SK-N-SH (cell line): ENCODE measurements at regions not wholly inside any gene's neighbourhood (a gene's known extent, or its start where the extent isn't known, plus 50 kb on each side); places are given as distances from the start of the nearest gene placed in this dataset.

Source experiments
- CTCF ChIA-PET: fragments of 300-600, 350-600 bp; formaldehyde crosslinking; extraction: SDS; loops from one replicate; lab custom pipeline; 2021; lab: Yijun Ruan, JAX
- POLR2A ChIA-PET: fragments of 350-600 bp; sonication (Branson Sonifier 250); formaldehyde crosslinking; extraction: SDS; loops from one replicate; lab custom pipeline; 2020; ENCODE audit warnings: antibody characterized with exemption, inconsistent platforms; lab: Yijun Ruan, JAX
- DNase-seq: peaks from one replicate; pipeline ENCODE4 v3.0.0; 2012
- H2AFZ ChIP-seq: fragments of 200-600 bp; sonication (generic); 2 replicates; pipeline ENCODE4 v1.8.1; 2016; ENCODE audit warnings: antibody characterized with exemption, mild to moderate bottlenecking, low read depth
- H3F3A ChIP-seq: fragments of 200-600 bp; sonication (generic); replicated peaks from 2 replicates; pipeline ENCODE3; 2016; ENCODE audit warnings: antibody characterized with exemption, mild to moderate bottlenecking; ENCODE audit not compliant: insufficient read depth
- H3K27ac ChIP-seq, 2 experiments: fragments of 200-500 bp in 1 of 2; fragments of 200-600 bp in 1 of 2; sonication (Bioruptor generic) in 1 of 2; sonication (generic), shearing (Covaris generic) in 1 of 2; 2 replicates each; pipeline versions ENCODE4 v1.5.1 to v1.6.1; 2014 to 2016; ENCODE audit warnings: low read depth in 2 of 2, inconsistent platforms in 1 of 2, low read length in 1 of 2, mild to moderate bottlenecking in 1 of 2, mixed read lengths in 1 of 2
- H3K27me3 ChIP-seq: fragments of 200-600 bp; sonication (generic), shearing (Covaris generic); 2 replicates; pipeline ENCODE4 v1.6.1; 2016; ENCODE audit warnings: mixed run types; ENCODE audit not compliant: insufficient read depth
- H3K36me3 ChIP-seq, 2 experiments: fragments of 200-500 bp in 1 of 2; fragments of 200-600 bp in 1 of 2; sonication (Bioruptor generic) in 1 of 2; sonication (generic) in 1 of 2; replicated peaks in 1 of 2; 2 replicates each; pipeline versions ENCODE3 to v1.5.1; 2014 to 2016; ENCODE audit warnings: low read length in 1 of 2, mild to moderate bottlenecking in 1 of 2; ENCODE audit not compliant: insufficient read depth in 2 of 2, control insufficient read depth in 1 of 2
- H3K4me1 ChIP-seq, 2 experiments: fragments of 200-500 bp in 1 of 2; fragments of 200-600 bp in 1 of 2; sonication (Bioruptor generic) in 1 of 2; sonication (generic), shearing (Covaris generic) in 1 of 2; 2 replicates each; pipeline versions ENCODE4 v1.5.1 to v1.6.1; 2014 to 2016; ENCODE audit warnings: low read depth in 1 of 2, low read length in 1 of 2, mixed run types in 1 of 2; ENCODE audit not compliant: insufficient read depth in 2 of 2, control insufficient read depth in 1 of 2
- H3K4me2 ChIP-seq: fragments of 200-600 bp; sonication (generic), shearing (Covaris generic); 2 replicates; pipeline ENCODE4 v1.6.1; 2017; ENCODE audit warnings: mixed run types
- H3K4me3 ChIP-seq, 2 experiments: fragments of 200-500 bp in 1 of 2; fragments of 200-600 bp in 1 of 2; sonication (Bioruptor generic) in 1 of 2; sonication (generic), shearing (Covaris generic) in 1 of 2; 2 replicates each; pipeline versions ENCODE4 v1.5.1 to v1.8.1; 2014 to 2016; ENCODE audit warnings: low read depth in 2 of 2, inconsistent platforms in 1 of 2, low read length in 1 of 2, mild to moderate bottlenecking in 1 of 2, mixed read lengths in 1 of 2, moderate library complexity in 1 of 2
- H3K79me2 ChIP-seq: fragments of 200-600 bp; sonication (generic); 2 replicates; pipeline ENCODE4 v1.8.1; 2017; ENCODE audit warnings: mild to moderate bottlenecking; ENCODE audit not compliant: insufficient read depth
- H3K9ac ChIP-seq: fragments of 200-600 bp; sonication (generic); 2 replicates; pipeline ENCODE4 v1.6.1; 2017; ENCODE audit warnings: mixed run types
- H3K9me2 ChIP-seq: fragments of 200-600 bp; sonication (generic); 2 replicates; pipeline ENCODE4 v1.6.1; 2017; ENCODE audit warnings: mixed run types
- H3K9me3 ChIP-seq: fragments of 200-600 bp; sonication (generic); 2 replicates; pipeline ENCODE4 v1.6.1; 2017; ENCODE audit warnings: mixed run types, mild to moderate bottlenecking, moderate library complexity
- H4K20me1 ChIP-seq: fragments of 200-600 bp; sonication (generic); 2 replicates; pipeline ENCODE4 v1.6.1; 2017; ENCODE audit warnings: mild to moderate bottlenecking, mixed run types; ENCODE audit not compliant: insufficient read depth
- CHD2 ChIP-seq: fragments of 150-350 bp; IDR thresholded peaks from 2 replicates; pipeline ENCODE4 v1.6.1; 2018; ENCODE audit warnings: low read length; ENCODE audit not compliant: partially characterized antibody
- CTCF ChIP-seq: fragments of 200-600 bp; sonication (generic); IDR thresholded peaks from 2 replicates; pipeline ENCODE4 v1.6.1; 2017; ENCODE audit warnings: antibody characterized with exemption, mild to moderate bottlenecking, moderate library complexity
- FOSL2 ChIP-seq: IDR thresholded peaks from 2 replicates; pipeline ENCODE4 v1.4.0; 2012; ENCODE audit warnings: low read depth, mild to moderate bottlenecking, moderate library complexity, borderline replicate concordance
- FOXM1 ChIP-seq: IDR thresholded peaks from 2 replicates; pipeline ENCODE4 v1.4.0; 2012; ENCODE audit warnings: low read depth, mild to moderate bottlenecking
- GABPA ChIP-seq: IDR thresholded peaks from 2 replicates; pipeline ENCODE4 v1.4.0; 2012; ENCODE audit warnings: low read depth, mild to moderate bottlenecking
- IRF3 ChIP-seq: fragments of 150-350 bp; IDR thresholded peaks from 2 replicates; pipeline ENCODE4 v1.6.1; 2016; ENCODE audit warnings: mild to moderate bottlenecking, low read depth, low read length
- JUND ChIP-seq: IDR thresholded peaks from 2 replicates; pipeline ENCODE4 v1.4.0; 2012
- NFIC ChIP-seq: IDR thresholded peaks from 2 replicates; pipeline ENCODE4 v1.4.0; 2012; ENCODE audit warnings: borderline replicate concordance
- PBX3 ChIP-seq: IDR thresholded peaks from 2 replicates; pipeline ENCODE4; 2012
- RAD21 ChIP-seq: IDR thresholded peaks from 2 replicates; pipeline ENCODE4 v1.6.1; 2012; ENCODE audit warnings: mild to moderate bottlenecking, low read length
- RFX5 ChIP-seq: IDR thresholded peaks from 2 replicates; pipeline ENCODE4 v1.6.1; 2012; ENCODE audit warnings: mild to moderate bottlenecking, improper control_type of control experiment, low read length
- SMC3 ChIP-seq: IDR thresholded peaks from 2 replicates; pipeline ENCODE4 v1.6.1; 2012; ENCODE audit warnings: low read depth, low read length, improper control_type of control experiment
- TEAD4 ChIP-seq: IDR thresholded peaks from 2 replicates; pipeline ENCODE4 v1.4.0; 2012; ENCODE audit warnings: mild to moderate bottlenecking, borderline replicate concordance; ENCODE audit not compliant: insufficient read depth
- USF1 ChIP-seq: IDR thresholded peaks from 2 replicates; pipeline ENCODE4 v1.4.0; 2012; ENCODE audit warnings: low read depth, borderline replicate concordance
- USF2 ChIP-seq: fragments of 150-350 bp; IDR thresholded peaks from 2 replicates; pipeline ENCODE4 v1.6.1; 2017; ENCODE audit warnings: antibody characterized with exemption, low read length, low read depth, borderline replicate concordance
- ZBTB33 ChIP-seq: IDR thresholded peaks from 2 replicates; pipeline ENCODE4 v1.4.0; 2012; ENCODE audit warnings: low read depth, borderline replicate concordance
- WGBS: methylation state at CpG from one replicate; pipeline ENCODE4 v1.1.6; 2017; ENCODE audit warnings: low lambda C conversion rate; 5-methylcytosine and 5-hydroxymethylcytosine counted together

GRCh38 chr12:125890366-125890905 lies 825.2 kb downstream of the AACS start:
- no peak overlapping the region for H2AFZ ChIP-seq
- CTCF ChIA-PET: no interaction called here

GRCh38 chr12:125890971-125891370 lies 825.7 kb downstream of the AACS start:
- POLR2A ChIA-PET: no interaction called here
- no peak overlapping the region for H3K4me3 ChIP-seq
- 24% methylated on average over 5 of the region's 5 CpGs for WGBS
- H3K9me2 ChIP-seq: no peaks in the 10 kb centered on the region
- H4K20me1 ChIP-seq: no peaks in the 10 kb centered on the region
- H3K36me3 ChIP-seq: no peaks in the 10 kb centered on the region
- H3K27ac ChIP-seq: no peak overlapping the region
- no peak overlapping the region for H3K9ac ChIP-seq
- no peaks in the 10 kb centered on the region for H3K9me3 ChIP-seq
- no peak for DNase-seq
- H3K4me1 ChIP-seq: no peaks in the 10 kb centered on the region
- no peaks in the 10 kb centered on the region for H3K27me3 ChIP-seq
- H2AFZ ChIP-seq: no peak overlapping the region
- no peak overlapping the region for H3K4me2 ChIP-seq
- CTCF ChIA-PET: no interaction called here
- H3F3A ChIP-seq: no peaks in the 10 kb centered on the region
- no peaks in the 10 kb centered on the region for H3K79me2 ChIP-seq
- no peak for TF ChIP-seq IRF3
- no peak for TF ChIP-seq PBX3
- TF ChIP-seq GABPA: no peak
- TF ChIP-seq RAD21: no peak
- TF ChIP-seq USF2: no peak
- no peak for TF ChIP-seq USF1
- TF ChIP-seq RFX5: no peak
- no peak for TF ChIP-seq ZBTB33

More at GRCh38 chr12:125890366-125890905, 825.2 kb downstream of the AACS start:
- no peaks in the 10 kb centered on the region for H3K36me3 ChIP-seq
- TF ChIP-seq NFIC (no peak), TEAD4 (no peak), CTCF (no peak), CHD2 (no peak), JUND (no peak), FOSL2 (no peak), PBX3 (no peak), SMC3 (no peak), FOXM1 (no peak)
- TF ChIP-seq, all 33 proteins: peak for 0
- POLR2A ChIA-PET: no interaction called here
- no peaks in the 10 kb centered on the region for H3K79me2 ChIP-seq
- no peaks in the 10 kb centered on the region for H3K9me3 ChIP-seq
- no peaks in the 10 kb centered on the region for H3K27me3 ChIP-seq
- WGBS: 43% methylated on average over 7 of the region's 7 CpGs
- H4K20me1 ChIP-seq: no peaks in the 10 kb centered on the region
- H3K9me2 ChIP-seq: no peaks in the 10 kb centered on the region
- no peaks in the 10 kb centered on the region for H3F3A ChIP-seq
- DNase-seq: no peak
- H3K4me2 ChIP-seq: no peak overlapping the region
- no peak overlapping the region for H3K27ac ChIP-seq
- no peak overlapping the region for H3K9ac ChIP-seq
- no peak overlapping the region for H3K4me3 ChIP-seq
- H3K4me1 ChIP-seq: no peaks in the 10 kb centered on the region
